ENCODE measurements at regions not wholly inside any gene's neighbourhood (a gene's known extent, or its start where the extent isn't known, plus 50 kb on each side); places are given as distances from the start of the nearest gene placed in this dataset.

DNA sequence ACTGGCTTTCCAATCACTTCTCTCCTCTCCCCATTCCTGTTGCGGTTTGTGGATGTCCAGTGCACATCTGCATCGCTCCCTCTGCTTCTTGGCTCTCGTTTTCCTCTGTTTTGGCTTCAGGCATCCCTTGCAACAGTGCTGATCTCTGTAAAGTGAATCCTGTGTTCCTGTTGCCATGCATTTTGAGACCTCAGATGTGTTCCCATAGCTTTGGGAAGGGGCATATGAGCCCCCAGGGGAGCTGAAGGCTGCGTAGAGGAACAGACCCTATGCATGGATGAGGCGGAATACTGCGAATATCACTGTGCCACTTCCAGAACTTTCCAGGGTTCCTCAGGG is 168.4 kb upstream of the HAAO start:
- no peak for DNase-seq (ENCODE audit: low spot score)
- TF ChIP-seq, protein P1, sequence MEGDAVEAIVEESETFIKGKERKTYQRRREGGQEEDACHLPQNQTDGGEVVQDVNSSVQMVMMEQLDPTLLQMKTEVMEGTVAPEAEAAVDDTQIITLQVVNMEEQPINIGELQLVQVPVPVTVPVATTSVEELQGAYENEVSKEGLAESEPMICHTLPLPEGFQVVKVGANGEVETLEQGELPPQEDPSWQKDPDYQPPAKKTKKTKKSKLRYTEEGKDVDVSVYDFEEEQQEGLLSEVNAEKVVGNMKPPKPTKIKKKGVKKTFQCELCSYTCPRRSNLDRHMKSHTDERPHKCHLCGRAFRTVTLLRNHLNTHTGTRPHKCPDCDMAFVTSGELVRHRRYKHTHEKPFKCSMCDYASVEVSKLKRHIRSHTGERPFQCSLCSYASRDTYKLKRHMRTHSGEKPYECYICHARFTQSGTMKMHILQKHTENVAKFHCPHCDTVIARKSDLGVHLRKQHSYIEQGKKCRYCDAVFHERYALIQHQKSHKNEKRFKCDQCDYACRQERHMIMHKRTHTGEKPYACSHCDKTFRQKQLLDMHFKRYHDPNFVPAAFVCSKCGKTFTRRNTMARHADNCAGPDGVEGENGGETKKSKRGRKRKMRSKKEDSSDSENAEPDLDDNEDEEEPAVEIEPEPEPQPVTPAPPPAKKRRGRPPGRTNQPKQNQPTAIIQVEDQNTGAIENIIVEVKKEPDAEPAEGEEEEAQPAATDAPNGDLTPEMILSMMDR (IDR thresholded peaks at IDR 0.05; ENCODE audit: extremely low read depth, missing control alignments) = no peak

DNA sequence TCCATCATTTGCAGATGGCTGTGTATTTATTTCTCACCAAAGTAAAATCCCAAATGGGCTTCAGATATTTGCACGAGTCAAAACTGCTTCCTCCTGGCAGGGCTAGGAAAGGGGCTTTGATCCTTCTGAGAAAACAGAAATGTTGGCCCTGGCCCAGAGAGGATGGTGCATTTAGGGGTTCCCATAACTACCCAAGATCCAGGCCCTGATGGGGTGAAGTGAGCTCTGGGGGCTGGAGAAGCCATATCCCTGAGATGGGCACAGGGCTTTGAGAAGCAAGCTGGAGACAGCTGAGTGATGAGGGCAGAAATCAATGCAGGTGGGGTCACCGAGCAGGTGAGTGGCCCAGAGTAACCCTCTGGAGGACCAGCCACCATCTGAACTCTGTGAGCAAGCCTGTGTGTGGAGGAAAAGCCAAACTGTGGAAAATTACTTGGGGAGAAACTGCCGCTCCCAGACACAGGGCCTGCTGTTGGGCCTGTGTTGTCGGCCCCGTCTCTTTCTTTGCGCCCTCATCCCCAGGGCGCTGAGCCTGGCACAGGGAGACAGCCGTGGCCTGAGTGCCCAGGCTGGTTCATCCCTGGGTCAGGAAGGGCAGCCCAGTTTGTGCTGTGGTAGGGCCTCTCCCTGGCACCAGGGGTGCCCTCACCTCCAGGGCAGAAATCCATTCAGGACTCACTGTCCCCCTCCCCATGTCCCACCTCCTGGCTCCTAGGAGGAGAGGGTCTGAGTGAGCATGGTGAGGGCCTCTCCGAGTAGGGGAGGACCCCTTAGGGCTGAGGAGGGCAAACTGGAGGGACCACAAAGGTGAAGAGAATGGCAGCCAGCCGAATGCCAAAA is 167.8 kb upstream of the HAAO start:
- DNase-seq (ENCODE audit: low spot score) = no peak
- TF ChIP-seq, protein P1 (IDR thresholded peaks at IDR 0.05; ENCODE audit: extremely low read depth, missing control alignments) = no peak

DNA sequence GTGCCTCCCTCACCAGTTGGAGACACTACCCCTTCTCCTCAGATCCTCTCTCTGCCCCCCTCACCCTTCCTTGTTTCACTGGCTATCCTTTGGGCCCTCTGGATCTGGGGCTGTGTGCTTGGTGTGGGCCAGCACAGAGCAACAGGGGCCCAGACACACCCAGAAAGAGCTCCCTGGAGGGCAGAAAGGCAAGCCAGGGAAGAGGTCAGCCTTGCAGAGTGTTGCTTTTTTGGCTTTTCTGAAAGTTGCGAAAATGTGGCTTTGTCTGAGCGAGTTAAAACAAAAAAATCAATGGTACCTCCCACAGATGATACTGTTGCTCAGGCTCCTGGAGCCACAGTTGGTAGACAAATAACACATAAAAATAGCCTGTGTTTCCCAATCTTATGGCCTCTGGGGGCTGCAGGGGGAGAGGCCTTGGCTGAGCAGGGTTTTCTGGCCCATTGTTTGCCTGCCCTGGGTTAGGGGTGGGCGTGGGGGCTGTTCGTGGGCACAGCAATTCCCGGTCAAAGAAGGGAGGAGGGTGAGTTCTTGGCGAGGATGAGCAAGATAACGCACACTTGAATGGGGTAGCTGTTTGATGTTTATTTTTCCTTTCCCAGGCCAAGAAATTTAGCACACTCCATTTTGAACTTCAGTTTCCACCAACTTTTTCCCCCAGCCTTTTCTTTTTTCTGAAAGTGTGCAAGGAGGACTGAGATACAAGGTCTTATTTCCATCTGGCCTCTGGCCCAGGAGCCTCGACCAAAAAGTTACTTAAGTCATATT is 167.0 kb upstream of the HAAO start:
- TF ChIP-seq, protein P1 (IDR thresholded peaks at IDR 0.05; ENCODE audit: extremely low read depth, missing control alignments) = no peak

DNA sequence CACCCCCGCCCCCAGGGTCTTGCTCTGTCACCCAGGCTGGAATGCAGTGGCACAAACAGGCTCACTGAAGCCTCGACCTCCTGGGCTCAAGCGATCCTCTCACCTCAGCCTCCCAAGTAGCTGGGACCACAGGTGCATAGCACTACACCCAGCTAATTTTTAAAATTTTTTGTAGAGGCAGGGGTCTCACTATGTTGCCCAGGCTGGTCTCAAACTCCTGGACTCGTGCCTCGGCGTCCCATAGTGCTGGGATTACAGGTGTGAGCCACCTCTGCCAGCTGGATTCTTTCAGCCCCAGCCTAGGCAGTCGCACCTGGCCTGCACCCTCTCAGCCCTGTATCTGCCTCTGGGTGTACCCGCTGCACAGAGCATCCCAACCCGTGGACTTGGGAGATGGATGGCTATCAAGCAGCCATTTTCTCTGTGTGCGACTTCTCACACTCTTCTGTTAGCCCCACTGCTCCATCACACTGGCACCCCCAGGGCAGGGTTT is 166.4 kb upstream of the HAAO start:
- TF ChIP-seq, protein P1 (IDR thresholded peaks at IDR 0.05; ENCODE audit: extremely low read depth, missing control alignments) = no peak
- DNase-seq (ENCODE audit: low spot score) = no peak

More for the DNA sequence above, 167.0 kb upstream of the HAAO start:
- DNase-seq (ENCODE audit: low spot score) = no peak

DNA sequence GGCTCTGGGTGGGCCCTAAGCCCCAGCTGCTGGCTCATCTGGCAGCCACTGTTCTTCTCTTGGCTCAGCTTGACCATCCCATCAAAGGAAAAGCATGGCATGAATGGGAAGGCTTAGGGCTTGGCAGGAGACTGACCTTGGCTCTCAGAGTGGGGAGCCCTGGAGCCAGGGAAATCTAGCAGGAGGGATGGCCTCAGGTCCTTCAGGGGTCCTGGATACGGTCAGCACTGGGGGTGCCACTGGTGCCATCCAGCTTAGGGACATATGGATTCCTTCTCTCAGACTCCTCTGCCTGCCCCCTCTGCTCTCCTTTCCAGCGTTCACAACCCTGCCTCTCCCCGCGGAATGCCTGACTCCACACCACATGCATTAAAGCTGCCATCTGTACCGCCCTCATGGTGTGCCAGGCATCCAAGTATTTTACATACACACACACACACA is 165.5 kb upstream of the HAAO start:
- TF ChIP-seq, protein P1 (IDR thresholded peaks at IDR 0.05; ENCODE audit: extremely low read depth, missing control alignments) = no peak
- no peak for DNase-seq (ENCODE audit: low spot score)

DNA sequence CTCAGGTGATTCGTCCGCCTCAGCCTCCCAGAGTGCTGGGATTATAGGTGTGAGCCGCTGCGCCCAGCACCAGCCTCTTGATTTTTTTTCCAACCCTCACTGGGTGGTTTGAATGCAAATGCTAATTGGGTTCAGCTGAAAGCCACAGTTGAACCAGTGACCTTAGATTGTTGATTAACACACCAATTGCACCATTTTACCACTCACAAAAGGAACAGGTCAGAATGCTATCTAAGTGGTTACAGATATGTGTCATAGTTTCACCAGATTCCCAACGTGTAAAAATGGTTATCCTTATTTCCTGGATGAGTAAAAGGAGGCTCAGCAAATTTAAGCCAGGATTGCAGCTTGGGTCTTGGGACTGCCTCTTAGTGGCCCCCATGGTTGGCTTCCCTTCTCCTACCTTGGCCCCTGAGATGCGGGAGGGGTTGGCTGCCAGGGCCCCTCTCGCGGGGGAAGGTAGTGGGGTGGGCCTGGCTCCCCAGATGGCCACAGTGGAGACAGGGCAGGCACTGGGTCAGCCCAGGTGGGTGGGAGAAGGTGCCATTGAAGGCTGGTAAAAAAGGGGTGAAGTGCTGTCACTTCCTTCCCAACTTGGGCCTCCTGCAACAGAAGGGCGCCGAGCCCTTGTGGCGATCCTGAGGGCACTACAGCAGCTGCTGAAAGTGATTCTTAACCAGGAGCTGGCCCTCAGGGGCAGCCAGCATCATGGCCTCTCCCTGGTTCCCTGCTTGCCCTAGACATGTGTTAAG is 164.9 kb upstream of the HAAO start:
- DNase-seq (ENCODE audit: low spot score) = no peak
- TF ChIP-seq, protein P1 (IDR thresholded peaks at IDR 0.05; ENCODE audit: extremely low read depth, missing control alignments) = no peak

All from GM20000 (cell line).